Endothelial cell (in vitro differentiated cells): ENCODE measurements at regions not wholly inside any gene's neighbourhood (a gene's known extent, or its start where the extent isn't known, plus 50 kb on each side); places are given as distances from the start of the nearest gene placed in this dataset.

ENCODE experiments used
- DNase-seq: peaks from one replicate; pipeline ENCODE4 v3.0.0; 2021; ENCODE audit warnings: low spot score
- H3K27ac Mint-ChIP-seq: one replicate; pipeline ENCODE4 v1.8.0; 2021; ENCODE audit warnings: mixed read lengths, inconsistent platforms; ENCODE audit not compliant: unreplicated experiment
- H3K27me3 Mint-ChIP-seq: one replicate; pipeline ENCODE4 v1.8.0; 2021; ENCODE audit warnings: mild to moderate bottlenecking, moderate library complexity, mixed read lengths, inconsistent platforms; ENCODE audit not compliant: unreplicated experiment
- H3K36me3 Mint-ChIP-seq: one replicate; pipeline ENCODE4 v1.8.0; 2021; ENCODE audit warnings: mild to moderate bottlenecking, low read depth, mixed read lengths, inconsistent platforms; ENCODE audit not compliant: unreplicated experiment
- H3K4me1 Mint-ChIP-seq: one replicate; pipeline ENCODE4 v1.8.0; 2021; ENCODE audit warnings: mild to moderate bottlenecking, mixed read lengths, inconsistent platforms; ENCODE audit not compliant: unreplicated experiment
- H3K4me3 Mint-ChIP-seq: one replicate; pipeline ENCODE4 v1.8.0; 2021; ENCODE audit warnings: mild to moderate bottlenecking, mixed read lengths, inconsistent platforms; ENCODE audit not compliant: unreplicated experiment
- H3K9me3 Mint-ChIP-seq: one replicate; pipeline ENCODE4 v1.8.0; 2021; ENCODE audit warnings: mixed read lengths, inconsistent platforms; ENCODE audit not compliant: unreplicated experiment
- TF ChIP-seq, protein P1 (sequence below): fragments of 200-600 bp; sonication (generic); IDR thresholded peaks from one replicate; pipeline ENCODE4 v1.5.0; 2021; ENCODE audit warnings: antibody characterized with exemption; ENCODE audit not compliant: unreplicated experiment

DNA sequence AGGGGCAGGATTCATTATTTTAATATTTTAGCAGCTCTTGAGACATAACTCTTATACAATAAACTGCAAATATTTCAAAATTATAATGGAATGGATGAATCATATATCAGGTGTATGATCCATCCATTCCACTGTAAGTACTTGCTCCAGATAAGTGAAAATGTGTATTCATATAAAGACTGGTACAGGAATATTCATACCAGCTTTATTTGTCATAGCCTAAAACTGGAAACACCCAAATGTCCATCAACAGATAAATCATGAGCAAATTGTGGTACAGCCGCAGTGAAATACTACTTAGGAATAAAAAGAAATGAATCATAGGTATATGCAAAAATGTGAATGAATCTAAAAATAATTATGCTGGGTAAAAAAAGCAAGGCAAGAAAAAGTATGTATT is 263.6 kb upstream of the SYT10 start:
- DNase-seq, result no peak
- no peaks in the 10 kb centered on the region for H3K27me3 Mint-ChIP-seq
- no peaks in the 10 kb centered on the region for H3K9me3 Mint-ChIP-seq
- no peaks in the 10 kb centered on the region for H3K36me3 Mint-ChIP-seq
- H3K4me3 Mint-ChIP-seq, result no peak overlapping the region
- TF ChIP-seq, protein P1, sequence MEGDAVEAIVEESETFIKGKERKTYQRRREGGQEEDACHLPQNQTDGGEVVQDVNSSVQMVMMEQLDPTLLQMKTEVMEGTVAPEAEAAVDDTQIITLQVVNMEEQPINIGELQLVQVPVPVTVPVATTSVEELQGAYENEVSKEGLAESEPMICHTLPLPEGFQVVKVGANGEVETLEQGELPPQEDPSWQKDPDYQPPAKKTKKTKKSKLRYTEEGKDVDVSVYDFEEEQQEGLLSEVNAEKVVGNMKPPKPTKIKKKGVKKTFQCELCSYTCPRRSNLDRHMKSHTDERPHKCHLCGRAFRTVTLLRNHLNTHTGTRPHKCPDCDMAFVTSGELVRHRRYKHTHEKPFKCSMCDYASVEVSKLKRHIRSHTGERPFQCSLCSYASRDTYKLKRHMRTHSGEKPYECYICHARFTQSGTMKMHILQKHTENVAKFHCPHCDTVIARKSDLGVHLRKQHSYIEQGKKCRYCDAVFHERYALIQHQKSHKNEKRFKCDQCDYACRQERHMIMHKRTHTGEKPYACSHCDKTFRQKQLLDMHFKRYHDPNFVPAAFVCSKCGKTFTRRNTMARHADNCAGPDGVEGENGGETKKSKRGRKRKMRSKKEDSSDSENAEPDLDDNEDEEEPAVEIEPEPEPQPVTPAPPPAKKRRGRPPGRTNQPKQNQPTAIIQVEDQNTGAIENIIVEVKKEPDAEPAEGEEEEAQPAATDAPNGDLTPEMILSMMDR, result no peak
- no peaks in the 10 kb centered on the region for H3K4me1 Mint-ChIP-seq
- H3K27ac Mint-ChIP-seq, result no peak overlapping the region

- DNase-seq, result no peak
- TF ChIP-seq, protein P1, result no peak
- Mint-ChIP-seq H3K4me1 (no peaks in the 10 kb centered on the region), H3K36me3 (no peaks in the 10 kb centered on the region), H3K27ac (no peak overlapping the region), H3K27me3 (no peaks in the 10 kb centered on the region), H3K4me3 (no peak overlapping the region), H3K9me3 (no peaks in the 10 kb centered on the region)
Measured at GRCh38 chr12:33706927-33707326, 267.3 kb upstream of the SYT10 start.

DNA sequence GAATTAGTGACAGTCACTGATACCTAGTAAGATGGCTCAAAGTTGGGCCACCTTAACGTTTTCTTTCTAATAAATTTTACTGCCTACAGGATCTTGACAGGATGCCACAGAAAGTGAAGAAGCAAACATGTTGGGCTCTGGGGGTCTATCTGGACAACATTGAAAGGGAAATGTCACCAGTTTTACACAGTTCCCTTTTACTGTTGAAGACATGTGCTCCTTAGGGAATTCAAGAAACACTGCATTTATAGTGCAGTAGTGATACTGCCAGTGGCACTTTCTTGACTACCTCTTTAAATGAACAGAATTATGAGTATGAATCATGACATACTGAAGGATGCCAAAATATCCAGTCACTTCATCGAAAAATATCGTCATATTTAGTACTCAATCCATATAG is 269.3 kb upstream of the SYT10 start:
- no peaks in the 10 kb centered on the region for H3K36me3 Mint-ChIP-seq

DNA sequence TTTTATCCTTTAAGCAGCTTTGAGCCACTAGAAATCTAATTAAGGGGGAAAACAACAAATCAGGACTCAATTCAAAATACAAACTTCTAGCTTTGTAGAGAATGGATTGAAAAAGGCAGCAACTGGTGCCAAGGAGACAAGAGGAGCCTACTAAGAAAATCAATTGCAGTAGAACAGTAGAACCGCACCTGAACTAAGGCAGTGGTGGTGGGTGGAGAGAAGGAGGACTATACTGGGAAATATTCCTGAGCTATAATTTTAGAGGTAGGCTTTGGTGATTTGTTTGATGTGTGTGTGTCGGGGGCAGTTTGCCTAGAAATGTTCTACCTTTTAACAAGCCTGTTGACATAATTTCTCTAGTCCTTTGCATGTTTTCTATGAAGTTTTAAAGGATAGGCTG is 270.9 kb upstream of the SYT10 start:
- no peak overlapping the region for H3K27ac Mint-ChIP-seq
- H3K4me3 Mint-ChIP-seq, result no peak overlapping the region
- no peak for DNase-seq
- H3K27me3 Mint-ChIP-seq, result no peaks in the 10 kb centered on the region
- no peaks in the 10 kb centered on the region for H3K36me3 Mint-ChIP-seq
- H3K4me1 Mint-ChIP-seq, result no peaks in the 10 kb centered on the region
- no peaks in the 10 kb centered on the region for H3K9me3 Mint-ChIP-seq
- TF ChIP-seq, protein P1, result no peak

More for the DNA sequence above, 269.3 kb upstream of the SYT10 start:
- Mint-ChIP-seq H3K4me1 (no peaks in the 10 kb centered on the region), H3K4me3 (no peak overlapping the region), H3K9me3 (no peaks in the 10 kb centered on the region), H3K27me3 (no peaks in the 10 kb centered on the region), H3K27ac (no peak overlapping the region)
- TF ChIP-seq, protein P1, result no peak
- DNase-seq, result no peak

- Mint-ChIP-seq H3K27me3 (no peaks in the 10 kb centered on the region), H3K27ac (no peak overlapping the region)
- TF ChIP-seq, protein P1, result no peak
Measured at GRCh38 chr12:33718631-33719030, 279.0 kb upstream of the SYT10 start.

More at GRCh38 chr12:33718631-33719030, 279.0 kb upstream of the SYT10 start:
- no peak for DNase-seq
- no peak overlapping the region for H3K4me3 Mint-ChIP-seq
- no peaks in the 10 kb centered on the region for H3K9me3 Mint-ChIP-seq
- no peaks in the 10 kb centered on the region for H3K36me3 Mint-ChIP-seq
- H3K4me1 Mint-ChIP-seq, result no peaks in the 10 kb centered on the region
